ENCODE measurements at regions not wholly inside any gene's neighbourhood (a gene's known extent, or its start where the extent isn't known, plus 50 kb on each side); places are given as distances from the start of the nearest gene placed in this dataset.
A peak's percentile ranks its signal among the peaks of the same experiment; 100 is the strongest.

GRCh38 chr9:72471096-72471495, 50.3 kb upstream of the TMC1 start:
- TF ChIP-seq CTCF (conservative IDR thresholded peaks at IDR 0.05; ENCODE audit: low read depth, low read length), result no peak
- H3K4me3 ChIP-seq (ENCODE audit: low read depth, low read length), result no peak overlapping the region
- DNase-seq (ENCODE audit: low read depth), result no peak

GRCh38 chr9:72467766-72468738, 53.4 kb upstream of the TMC1 start:
- no peak for TF ChIP-seq CTCF (conservative IDR thresholded peaks at IDR 0.05; ENCODE audit: low read depth, low read length)
- H3K4me3 ChIP-seq (ENCODE audit: low read depth, low read length), result no peak overlapping the region
- peak; percentile 77 for DNase-seq (ENCODE audit: low read depth)

GRCh38 chr9:72465593-72465984, 55.8 kb upstream of the TMC1 start:
- no peak overlapping the region for H3K4me3 ChIP-seq (ENCODE audit: low read depth, low read length)
- peak; percentile 36 for DNase-seq (ENCODE audit: low read depth)
- no peak for TF ChIP-seq CTCF (conservative IDR thresholded peaks at IDR 0.05; ENCODE audit: low read depth, low read length)

GRCh38 chr9:72464857-72465592, 56.4 kb upstream of the TMC1 start:
- TF ChIP-seq CTCF (conservative IDR thresholded peaks at IDR 0.05; ENCODE audit: low read depth, low read length), result no peak
- no peak for DNase-seq (ENCODE audit: low read depth)
- no peak overlapping the region for H3K4me3 ChIP-seq (ENCODE audit: low read depth, low read length)

- no peak for TF ChIP-seq CTCF (conservative IDR thresholded peaks at IDR 0.05; ENCODE audit: low read depth, low read length)
- peak; percentile 65 for DNase-seq (ENCODE audit: low read depth)
- no peak overlapping the region for H3K4me3 ChIP-seq (ENCODE audit: low read depth, low read length)
These were observed 59.1 kb upstream of the TMC1 start for GRCh38 chr9:72462340-72462739.

- no peak for DNase-seq (ENCODE audit: low read depth)
- no peak overlapping the region for H3K4me3 ChIP-seq (ENCODE audit: low read depth, low read length)
- TF ChIP-seq CTCF (conservative IDR thresholded peaks at IDR 0.05; ENCODE audit: low read depth, low read length), result no peak
These were observed 60.8 kb upstream of the TMC1 start for GRCh38 chr9:72460342-72461312.
